AG04449 (cell line): ENCODE measurements at regions not wholly inside any gene's neighbourhood (a gene's known extent, or its start where the extent isn't known, plus 50 kb on each side); places are given as distances from the start of the nearest gene placed in this dataset.

Experiments used
- CTCF ChIA-PET: fragments of 350-600 bp; formaldehyde crosslinking; extraction: SDS; loops from one replicate; lab custom pipeline; 2021; ENCODE audit warnings: antibody characterized with exemption; lab: Yijun Ruan, JAX
- POLR2A ChIA-PET: fragments of 400-600, 350-600 bp; formaldehyde crosslinking; extraction: SDS; loops from one replicate; lab custom pipeline; 2020; ENCODE audit warnings: antibody characterized with exemption, inconsistent platforms; lab: Yijun Ruan, JAX
- DNase-seq: peaks from one replicate; pipeline ENCODE4 v3.0.0-alpha.2; 2010; ENCODE audit warnings: low read depth, low spot score
- H3K4me3 ChIP-seq: 2 replicates; pipeline ENCODE4 v1.5.1; 2011; ENCODE audit warnings: low read depth, mild to moderate bottlenecking, control low read depth, low read length
- CTCF ChIP-seq: IDR thresholded peaks from one replicate; pipeline ENCODE4 v1.5.1; 2011; ENCODE audit warnings: mild to moderate bottlenecking, moderate library complexity, low read length, control low read depth, inconsistent platforms; ENCODE audit not compliant: insufficient read depth; ENCODE audit errors: missing control alignments

- H3K4me3 ChIP-seq, result no peak overlapping the region
- POLR2A ChIA-PET, result no interaction called here
- no peak for DNase-seq
- TF ChIP-seq CTCF, result no peak
- CTCF ChIA-PET, result no interaction called here
Measured at GRCh38 chr3:110711130-110711832, 360.3 kb upstream of the NECTIN3 start.

- no peak for TF ChIP-seq CTCF
- ChIA-PET POLR2A (no interaction called here), CTCF (no interaction called here)
- DNase-seq, result no peak
- H3K4me3 ChIP-seq, result no peak overlapping the region
Measured at GRCh38 chr3:110711851-110712516, 359.6 kb upstream of the NECTIN3 start.

- CTCF ChIA-PET, result no interaction called here
- no peak overlapping the region for H3K4me3 ChIP-seq
Measured at GRCh38 chr3:110727056-110727455, 344.6 kb upstream of the NECTIN3 start.

GRCh38 chr3:110731148-110731547, 340.5 kb upstream of the NECTIN3 start:
- ChIA-PET POLR2A (no interaction called here), CTCF (no interaction called here)
- H3K4me3 ChIP-seq, result no peak overlapping the region
- DNase-seq, result no peak
- TF ChIP-seq CTCF, result no peak

More at GRCh38 chr3:110727056-110727455, 344.6 kb upstream of the NECTIN3 start:
- DNase-seq, result no peak
- TF ChIP-seq CTCF, result no peak
- POLR2A ChIA-PET, result no interaction called here

- POLR2A ChIA-PET, result no interaction called here
- H3K4me3 ChIP-seq, result no peak overlapping the region
- CTCF ChIA-PET, result no interaction called here
- TF ChIP-seq CTCF, result no peak
- DNase-seq, result no peak
Measured at GRCh38 chr3:110732420-110732819, 339.2 kb upstream of the NECTIN3 start.

- H3K4me3 ChIP-seq, result no peak overlapping the region
- TF ChIP-seq CTCF, result no peak
- ChIA-PET CTCF (no interaction called here), POLR2A (no interaction called here)
- DNase-seq, result no peak
Measured at GRCh38 chr3:110733045-110733444, 338.6 kb upstream of the NECTIN3 start.
